GM12873 (cell line): ENCODE measurements at regions not wholly inside any gene's neighbourhood (a gene's known extent, or its start where the extent isn't known, plus 50 kb on each side); places are given as distances from the start of the nearest gene placed in this dataset.

Experiments used
- CTCF ChIP-seq: IDR thresholded peaks from 2 replicates; pipeline ENCODE4 v1.5.1; 2012; ENCODE audit warnings: low read depth, mild to moderate bottlenecking, moderate library complexity, low read length, control low read depth; ENCODE audit not compliant: insufficient read depth; ENCODE audit errors: missing control alignments

GRCh38 chr22:48753752-48754517, 1073.7 kb downstream of the BRD1 start:
- TF ChIP-seq CTCF, result no peak

GRCh38 chr22:48753381-48753730, 1074.3 kb downstream of the BRD1 start:
- TF ChIP-seq CTCF, result no peak

GRCh38 chr22:48752451-48753380, 1075.0 kb downstream of the BRD1 start:
- TF ChIP-seq CTCF, result no peak

GRCh38 chr22:48751539-48752437, 1075.9 kb downstream of the BRD1 start:
- no peak for TF ChIP-seq CTCF

GRCh38 chr22:48750826-48751440, 1076.7 kb downstream of the BRD1 start:
- TF ChIP-seq CTCF, result no peak

GRCh38 chr22:48750282-48750681, 1077.4 kb downstream of the BRD1 start:
- TF ChIP-seq CTCF, result no peak
